ENCODE measurements at regions not wholly inside any gene's neighbourhood (a gene's known extent, or its start where the extent isn't known, plus 50 kb on each side); places are given as distances from the start of the nearest gene placed in this dataset.

GRCh38 chr4:81712714-81713113 is 241.0 kb upstream of the RASGEF1B start:
- no peaks in the 10 kb centered on the region for H3K27me3 ChIP-seq
- H3K36me3 ChIP-seq = no peaks in the 10 kb centered on the region
- H3K27ac ChIP-seq = no peak overlapping the region
- H3K4me3 ChIP-seq = no peak overlapping the region
- no peaks in the 10 kb centered on the region for H3K9me3 ChIP-seq (ENCODE audit: low read depth)
- DNase-seq (ENCODE audit: low read depth in 1 of 2, low spot score in 1 of 2) = no peak
- TF ChIP-seq, protein P1, sequence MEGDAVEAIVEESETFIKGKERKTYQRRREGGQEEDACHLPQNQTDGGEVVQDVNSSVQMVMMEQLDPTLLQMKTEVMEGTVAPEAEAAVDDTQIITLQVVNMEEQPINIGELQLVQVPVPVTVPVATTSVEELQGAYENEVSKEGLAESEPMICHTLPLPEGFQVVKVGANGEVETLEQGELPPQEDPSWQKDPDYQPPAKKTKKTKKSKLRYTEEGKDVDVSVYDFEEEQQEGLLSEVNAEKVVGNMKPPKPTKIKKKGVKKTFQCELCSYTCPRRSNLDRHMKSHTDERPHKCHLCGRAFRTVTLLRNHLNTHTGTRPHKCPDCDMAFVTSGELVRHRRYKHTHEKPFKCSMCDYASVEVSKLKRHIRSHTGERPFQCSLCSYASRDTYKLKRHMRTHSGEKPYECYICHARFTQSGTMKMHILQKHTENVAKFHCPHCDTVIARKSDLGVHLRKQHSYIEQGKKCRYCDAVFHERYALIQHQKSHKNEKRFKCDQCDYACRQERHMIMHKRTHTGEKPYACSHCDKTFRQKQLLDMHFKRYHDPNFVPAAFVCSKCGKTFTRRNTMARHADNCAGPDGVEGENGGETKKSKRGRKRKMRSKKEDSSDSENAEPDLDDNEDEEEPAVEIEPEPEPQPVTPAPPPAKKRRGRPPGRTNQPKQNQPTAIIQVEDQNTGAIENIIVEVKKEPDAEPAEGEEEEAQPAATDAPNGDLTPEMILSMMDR (IDR thresholded peaks at IDR 0.05; ENCODE audit: low read depth, low read length) = no peak
- H3K4me1 ChIP-seq (ENCODE audit: low read depth) = no peaks in the 10 kb centered on the region

DNA sequence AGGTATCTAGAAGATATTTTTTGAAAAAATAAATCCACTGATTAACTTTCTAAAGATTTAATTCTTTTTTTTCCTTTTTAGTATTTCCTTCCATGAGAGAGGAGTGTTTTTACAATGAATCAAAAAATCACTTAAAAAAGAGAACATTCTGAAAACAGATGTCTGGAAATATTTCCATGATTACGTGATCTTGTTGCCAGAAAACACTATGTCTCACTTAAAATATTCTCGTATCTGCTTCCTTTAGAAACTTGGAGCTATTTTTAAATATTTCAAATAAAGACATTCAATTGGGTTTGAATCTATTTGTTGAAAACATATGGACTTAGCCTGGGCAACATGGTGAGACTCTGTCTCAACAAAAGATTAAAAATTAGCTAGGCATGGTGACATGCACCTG is 232.8 kb upstream of the RASGEF1B start:
- Histone ChIP-seq H3K4me3 (no peak overlapping the region), H3K4me1 (ENCODE audit: low read depth) (no peaks in the 10 kb centered on the region), H3K9me3 (ENCODE audit: low read depth) (no peaks in the 10 kb centered on the region), H3K27me3 (no peaks in the 10 kb centered on the region), H3K27ac (no peak overlapping the region), H3K36me3 (no peaks in the 10 kb centered on the region)
- no peak for DNase-seq (ENCODE audit: low read depth in 1 of 2, low spot score in 1 of 2)
- TF ChIP-seq, protein P1 (IDR thresholded peaks at IDR 0.05; ENCODE audit: low read depth, low read length) = no peak

DNA sequence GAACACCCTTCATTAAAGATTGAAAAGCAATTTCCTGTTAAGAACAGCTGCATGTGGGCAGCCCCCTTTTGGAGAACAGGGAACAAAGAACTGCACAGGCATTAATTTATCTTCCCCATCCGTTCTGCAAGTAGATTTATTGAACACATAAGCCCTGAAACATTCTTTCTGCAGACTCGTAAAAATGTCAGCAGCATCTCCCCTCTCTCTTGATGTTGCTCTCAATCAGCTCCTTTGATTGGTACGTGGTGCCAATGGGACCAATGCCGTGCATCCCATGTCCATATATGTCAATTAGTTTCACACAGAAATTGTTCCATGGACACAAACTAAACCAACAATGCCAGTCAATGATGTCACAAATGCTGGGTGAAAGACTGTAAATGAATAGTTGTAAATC is 228.5 kb upstream of the RASGEF1B start:
- TF ChIP-seq, protein P1 (IDR thresholded peaks at IDR 0.05; ENCODE audit: low read depth, low read length) = no peak
- no peaks in the 10 kb centered on the region for H3K27me3 ChIP-seq
- no peak for DNase-seq (ENCODE audit: low read depth in 1 of 2, low spot score in 1 of 2)
- H3K27ac ChIP-seq = no peak overlapping the region
- no peaks in the 10 kb centered on the region for H3K9me3 ChIP-seq (ENCODE audit: low read depth)
- no peak overlapping the region for H3K4me3 ChIP-seq
- peaks cover 14% of the 10 kb centered on the region for H3K4me1 ChIP-seq (ENCODE audit: low read depth)
- no peaks in the 10 kb centered on the region for H3K36me3 ChIP-seq

DNA sequence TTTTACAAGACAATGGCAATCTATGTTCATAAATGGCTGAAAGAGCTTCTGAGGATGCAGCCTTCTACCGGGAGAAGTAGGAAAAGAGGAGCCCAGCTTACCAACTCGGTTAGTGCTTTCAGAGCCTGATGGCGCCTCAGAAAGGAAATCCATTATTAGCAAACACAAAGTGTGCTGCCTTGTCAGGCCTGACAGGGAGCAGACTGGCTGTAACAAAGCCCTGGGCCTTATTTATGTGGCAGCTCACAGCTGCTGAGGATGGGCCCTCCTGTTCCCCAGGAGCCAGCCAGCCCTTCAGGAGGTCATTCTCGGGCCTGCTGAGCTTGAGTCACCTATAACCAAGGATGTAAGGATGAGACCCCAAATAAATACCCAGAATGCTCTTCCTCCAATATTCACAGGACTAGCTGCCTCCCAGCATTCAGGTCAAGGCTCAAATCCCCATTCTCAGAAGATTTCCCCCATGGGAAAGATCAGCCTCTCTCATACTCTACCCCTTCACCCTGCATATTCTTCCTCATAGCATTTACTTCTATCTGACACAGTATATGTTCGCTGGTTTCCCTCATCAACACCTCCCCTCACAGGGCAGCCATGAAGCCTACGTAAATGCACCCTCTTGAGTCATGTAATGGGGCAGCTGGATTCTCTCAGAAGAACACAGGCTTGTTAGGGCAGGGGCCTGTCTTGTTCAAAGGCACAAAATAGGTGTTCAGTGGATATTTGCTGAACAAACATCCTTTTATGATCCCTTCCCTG is 227.0 kb upstream of the RASGEF1B start:
- no peaks in the 10 kb centered on the region for H3K9me3 ChIP-seq (ENCODE audit: low read depth)
- peak in 1 of 2 donors; percentile 37 for DNase-seq (ENCODE audit: low read depth in 1 of 2, low spot score in 1 of 2)
- no peaks in the 10 kb centered on the region for H3K36me3 ChIP-seq
- H3K27ac ChIP-seq = peak overlapping the region; percentile 88
- no peaks in the 10 kb centered on the region for H3K27me3 ChIP-seq
- H3K4me3 ChIP-seq = no peak overlapping the region
- peaks cover 14% of the 10 kb centered on the region for H3K4me1 ChIP-seq (ENCODE audit: low read depth)
- TF ChIP-seq, protein P1 (IDR thresholded peaks at IDR 0.05; ENCODE audit: low read depth, low read length) = no peak

- Histone ChIP-seq H3K9me3 (ENCODE audit: low read depth) (no peaks in the 10 kb centered on the region), H3K4me3 (no peak overlapping the region), H3K27me3 (no peaks in the 10 kb centered on the region), H3K36me3 (no peaks in the 10 kb centered on the region), H3K27ac (no peak overlapping the region), H3K4me1 (ENCODE audit: low read depth) (peaks cover 22% of the 10 kb centered on the region)
- DNase-seq (ENCODE audit: low read depth in 1 of 2, low spot score in 1 of 2) = no peak
- TF ChIP-seq, protein P1 (IDR thresholded peaks at IDR 0.05; ENCODE audit: low read depth, low read length) = no peak
Measured at GRCh38 chr4:81694176-81694913, 222.6 kb upstream of the RASGEF1B start.

All from cardiac muscle cell (in vitro differentiated cells and primary cell).